Right atrium auricular region (tissue), 2 donors: ENCODE measurements at regions not wholly inside any gene's neighbourhood (a gene's known extent, or its start where the extent isn't known, plus 50 kb on each side); places are given as distances from the start of the nearest gene placed in this dataset.

Experiments
- DNase-seq: peaks from one replicate; pipeline ENCODE4 v3.0.0-alpha.2; 2019; ENCODE audit warnings: low spot score
- H3K27ac ChIP-seq, 2 donors: fragments of 200-600 bp; sonication (generic); 1 replicate in 1 of 2; 2 replicates in 1 of 2; pipeline ENCODE4 v1.5.1; 2016 to 2019
- H3K27me3 ChIP-seq, 2 donors: fragments of 200-600 bp; sonication (generic); one replicate each; pipeline versions ENCODE4 v1.5.1 to v1.6.0; 2017 to 2019
- H3K36me3 ChIP-seq: fragments of 200-600 bp; sonication (generic); one replicate; pipeline ENCODE4 v1.5.1; 2016
- H3K4me1 ChIP-seq, 2 donors: fragments of 200-600 bp; sonication (generic); one replicate each; pipeline versions ENCODE4 v1.5.1 to v1.6.0; 2017 to 2019
- H3K4me3 ChIP-seq, 2 donors: fragments of 200-600 bp; sonication (generic); 1 replicate in 1 of 2; 2 replicates in 1 of 2; pipeline ENCODE4 v1.5.1; 2017 to 2019; ENCODE audit warnings: mild to moderate bottlenecking in 1 of 2, moderate library complexity in 1 of 2
- H3K9me3 ChIP-seq, 2 donors: fragments of 200-600 bp; sonication (generic); one replicate each; pipeline ENCODE4 v1.5.1; 2019
- TF ChIP-seq, protein P1 (sequence below), 2 donors: fragments of 200-600 bp; sonication (generic); IDR thresholded peaks; one replicate each; pipeline ENCODE4 v1.5.1; 2019; ENCODE audit warnings: antibody characterized with exemption in 2 of 2

DNA sequence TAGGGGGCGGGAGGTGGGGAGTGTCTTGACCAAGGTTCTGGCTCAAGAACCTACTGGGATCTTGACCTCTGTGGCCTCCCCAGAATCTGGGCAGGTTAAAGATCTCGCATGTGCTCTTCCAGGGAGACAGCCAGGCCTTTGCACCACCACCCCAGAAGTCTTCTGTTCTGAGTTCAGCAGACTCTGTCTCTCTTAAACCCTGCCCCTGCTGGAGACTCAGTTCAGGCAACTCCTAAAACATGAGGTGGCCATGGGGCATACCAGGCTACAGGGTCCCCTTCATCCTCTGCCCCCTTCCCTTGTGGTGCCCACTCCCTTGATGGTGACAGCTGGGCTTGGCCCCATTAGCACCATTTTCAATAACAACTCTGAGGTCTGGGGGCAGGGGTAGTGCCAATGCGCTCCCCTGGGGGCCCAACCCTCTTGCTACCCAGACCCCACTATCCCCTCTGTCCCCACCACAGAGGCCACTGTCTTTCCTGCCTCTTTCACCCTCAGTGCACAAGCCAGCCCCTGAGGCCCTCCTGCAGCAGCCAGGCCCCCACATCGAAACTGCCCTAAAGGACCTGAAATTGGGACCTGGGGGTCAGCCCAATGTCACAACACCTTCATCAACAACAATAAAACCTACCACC is 132.7 kb upstream of the RUNX3 start:
- no peaks in the 10 kb centered on the region for H3K27me3 ChIP-seq
- DNase-seq = no peak
- no peak overlapping the region for H3K27ac ChIP-seq
- H3K4me3 ChIP-seq = no peak overlapping the region
- H3K9me3 ChIP-seq = no peaks in the 10 kb centered on the region
- H3K4me1 ChIP-seq = peaks cover 0 to 5% of the 10 kb centered on the region in 2 donors
- H3K36me3 ChIP-seq = no peaks in the 10 kb centered on the region
- TF ChIP-seq, protein P1, sequence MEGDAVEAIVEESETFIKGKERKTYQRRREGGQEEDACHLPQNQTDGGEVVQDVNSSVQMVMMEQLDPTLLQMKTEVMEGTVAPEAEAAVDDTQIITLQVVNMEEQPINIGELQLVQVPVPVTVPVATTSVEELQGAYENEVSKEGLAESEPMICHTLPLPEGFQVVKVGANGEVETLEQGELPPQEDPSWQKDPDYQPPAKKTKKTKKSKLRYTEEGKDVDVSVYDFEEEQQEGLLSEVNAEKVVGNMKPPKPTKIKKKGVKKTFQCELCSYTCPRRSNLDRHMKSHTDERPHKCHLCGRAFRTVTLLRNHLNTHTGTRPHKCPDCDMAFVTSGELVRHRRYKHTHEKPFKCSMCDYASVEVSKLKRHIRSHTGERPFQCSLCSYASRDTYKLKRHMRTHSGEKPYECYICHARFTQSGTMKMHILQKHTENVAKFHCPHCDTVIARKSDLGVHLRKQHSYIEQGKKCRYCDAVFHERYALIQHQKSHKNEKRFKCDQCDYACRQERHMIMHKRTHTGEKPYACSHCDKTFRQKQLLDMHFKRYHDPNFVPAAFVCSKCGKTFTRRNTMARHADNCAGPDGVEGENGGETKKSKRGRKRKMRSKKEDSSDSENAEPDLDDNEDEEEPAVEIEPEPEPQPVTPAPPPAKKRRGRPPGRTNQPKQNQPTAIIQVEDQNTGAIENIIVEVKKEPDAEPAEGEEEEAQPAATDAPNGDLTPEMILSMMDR (IDR thresholded peaks at IDR 0.05) = no peak

DNA sequence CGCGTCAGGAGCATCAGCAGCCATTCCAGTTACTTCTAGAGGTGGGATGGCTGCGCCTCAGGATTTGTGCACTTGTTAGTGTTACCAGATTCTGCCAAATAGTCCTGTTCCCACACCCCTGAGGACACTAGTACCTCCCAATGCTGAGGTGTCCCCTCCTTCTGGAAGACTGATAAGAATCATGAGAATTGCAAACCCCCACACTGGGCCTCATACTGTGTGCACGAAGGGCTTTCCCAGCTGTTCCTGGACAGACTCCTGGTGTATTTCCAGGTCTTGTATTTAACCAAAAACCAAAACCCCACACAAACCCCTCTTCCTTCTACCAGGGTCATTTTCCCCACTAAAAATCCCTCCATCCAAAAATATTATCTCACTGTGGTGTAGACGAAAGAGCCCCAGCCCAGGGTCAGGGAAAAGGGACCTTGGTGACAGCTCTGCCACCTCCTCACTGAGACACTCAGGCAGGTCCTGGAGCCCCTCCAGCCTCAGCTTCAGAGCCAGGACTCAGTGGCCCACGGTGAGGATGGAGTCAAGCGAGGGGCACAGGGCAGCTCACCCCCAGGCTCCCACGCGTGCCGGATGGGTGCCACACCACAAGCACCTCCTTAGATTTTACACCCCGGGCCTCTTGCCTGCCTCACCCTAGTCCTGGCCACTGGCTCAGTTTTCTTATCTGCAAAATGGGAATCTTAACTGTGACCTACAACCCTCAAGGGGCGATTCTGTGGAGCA is 131.4 kb upstream of the RUNX3 start:
- no peak for DNase-seq
- TF ChIP-seq, protein P1 (IDR thresholded peaks at IDR 0.05) = no peak
- Histone ChIP-seq H3K36me3 (no peaks in the 10 kb centered on the region), H3K27ac (no peak overlapping the region), H3K9me3 (no peaks in the 10 kb centered on the region), H3K27me3 (no peaks in the 10 kb centered on the region), H3K4me3 (no peak overlapping the region), H3K4me1 (peaks cover 0 to 5% of the 10 kb centered on the region in 2 donors)

DNA sequence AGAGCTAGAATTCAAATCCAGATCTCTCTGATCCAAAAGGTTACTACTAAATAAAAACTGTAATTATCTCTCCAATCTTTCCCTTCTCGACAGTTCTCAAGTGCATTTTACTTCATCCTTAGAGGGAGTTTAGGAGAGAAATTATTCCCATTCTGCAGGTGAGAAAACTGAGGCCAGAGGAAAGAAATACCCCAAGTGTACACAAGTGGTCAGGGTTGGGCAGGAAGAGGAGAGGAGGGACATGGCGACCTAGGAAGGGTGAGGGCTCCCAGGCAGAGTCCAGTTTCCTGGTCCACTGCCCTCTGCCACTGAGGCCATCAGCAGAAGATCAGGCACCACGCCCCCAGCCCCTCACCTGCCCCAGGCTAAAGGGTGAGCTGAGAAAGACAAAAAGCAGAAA is 127.1 kb upstream of the RUNX3 start:
- Histone ChIP-seq H3K4me1 (no peaks in the 10 kb centered on the region), H3K27me3 (no peaks in the 10 kb centered on the region), H3K36me3 (no peaks in the 10 kb centered on the region), H3K9me3 (no peaks in the 10 kb centered on the region), H3K4me3 (no peak overlapping the region), H3K27ac (no peak overlapping the region)
- no peak for DNase-seq
- TF ChIP-seq, protein P1 (IDR thresholded peaks at IDR 0.05) = no peak

DNA sequence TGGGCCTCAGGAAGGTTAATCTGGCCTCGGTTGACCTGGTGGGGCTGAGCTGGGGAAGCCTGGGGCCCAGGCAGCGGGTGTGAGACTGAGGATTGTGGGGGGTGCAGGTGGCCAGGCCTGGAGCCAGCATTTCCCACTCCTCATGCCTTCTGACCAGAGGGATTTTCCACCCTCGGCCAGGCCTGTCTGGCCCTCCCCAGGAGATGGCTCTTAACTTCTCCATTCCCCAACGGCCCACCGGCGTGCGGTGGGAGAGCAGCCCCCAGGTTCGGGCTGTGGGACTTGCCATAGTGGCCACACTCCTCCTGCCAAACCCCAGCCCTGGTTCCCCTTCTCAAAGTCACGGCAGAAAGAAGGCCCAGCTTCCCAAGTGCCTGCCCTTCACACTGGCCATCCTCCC is 126.5 kb upstream of the RUNX3 start:
- no peaks in the 10 kb centered on the region for H3K27me3 ChIP-seq
- no peak overlapping the region for H3K27ac ChIP-seq
- DNase-seq = no peak
- no peak overlapping the region for H3K4me3 ChIP-seq
- no peaks in the 10 kb centered on the region for H3K36me3 ChIP-seq
- no peaks in the 10 kb centered on the region for H3K9me3 ChIP-seq
- H3K4me1 ChIP-seq = no peaks in the 10 kb centered on the region
- TF ChIP-seq, protein P1 (IDR thresholded peaks at IDR 0.05) = no peak

DNA sequence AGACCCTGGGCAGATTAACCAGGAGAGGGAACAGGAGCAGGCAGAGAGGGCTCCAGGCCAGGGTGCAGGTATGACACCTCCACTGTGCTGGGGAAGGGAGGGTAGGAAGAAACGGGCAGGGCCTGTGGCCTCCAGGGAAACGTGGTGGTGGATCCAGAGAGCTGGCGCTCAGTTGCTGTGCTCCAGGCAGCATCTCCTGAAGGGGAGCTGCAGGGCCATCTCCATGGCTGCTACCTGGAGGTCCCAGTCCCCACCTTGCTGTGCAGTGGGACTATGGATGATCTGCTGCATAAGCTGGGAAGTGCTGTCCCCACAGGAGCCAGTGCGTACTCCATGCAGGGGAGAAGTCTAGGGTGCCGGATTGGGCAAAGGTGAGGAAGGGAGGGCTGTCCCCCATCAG is 125.9 kb upstream of the RUNX3 start:
- Histone ChIP-seq H3K27me3 (no peaks in the 10 kb centered on the region), H3K27ac (no peak overlapping the region), H3K36me3 (no peaks in the 10 kb centered on the region), H3K9me3 (no peaks in the 10 kb centered on the region), H3K4me1 (no peaks in the 10 kb centered on the region), H3K4me3 (no peak overlapping the region)
- DNase-seq = no peak
- TF ChIP-seq, protein P1 (IDR thresholded peaks at IDR 0.05) = no peak
